ENCODE measurements at regions not wholly inside any gene's neighbourhood (a gene's known extent, or its start where the extent isn't known, plus 50 kb on each side); places are given as distances from the start of the nearest gene placed in this dataset.

DNA sequence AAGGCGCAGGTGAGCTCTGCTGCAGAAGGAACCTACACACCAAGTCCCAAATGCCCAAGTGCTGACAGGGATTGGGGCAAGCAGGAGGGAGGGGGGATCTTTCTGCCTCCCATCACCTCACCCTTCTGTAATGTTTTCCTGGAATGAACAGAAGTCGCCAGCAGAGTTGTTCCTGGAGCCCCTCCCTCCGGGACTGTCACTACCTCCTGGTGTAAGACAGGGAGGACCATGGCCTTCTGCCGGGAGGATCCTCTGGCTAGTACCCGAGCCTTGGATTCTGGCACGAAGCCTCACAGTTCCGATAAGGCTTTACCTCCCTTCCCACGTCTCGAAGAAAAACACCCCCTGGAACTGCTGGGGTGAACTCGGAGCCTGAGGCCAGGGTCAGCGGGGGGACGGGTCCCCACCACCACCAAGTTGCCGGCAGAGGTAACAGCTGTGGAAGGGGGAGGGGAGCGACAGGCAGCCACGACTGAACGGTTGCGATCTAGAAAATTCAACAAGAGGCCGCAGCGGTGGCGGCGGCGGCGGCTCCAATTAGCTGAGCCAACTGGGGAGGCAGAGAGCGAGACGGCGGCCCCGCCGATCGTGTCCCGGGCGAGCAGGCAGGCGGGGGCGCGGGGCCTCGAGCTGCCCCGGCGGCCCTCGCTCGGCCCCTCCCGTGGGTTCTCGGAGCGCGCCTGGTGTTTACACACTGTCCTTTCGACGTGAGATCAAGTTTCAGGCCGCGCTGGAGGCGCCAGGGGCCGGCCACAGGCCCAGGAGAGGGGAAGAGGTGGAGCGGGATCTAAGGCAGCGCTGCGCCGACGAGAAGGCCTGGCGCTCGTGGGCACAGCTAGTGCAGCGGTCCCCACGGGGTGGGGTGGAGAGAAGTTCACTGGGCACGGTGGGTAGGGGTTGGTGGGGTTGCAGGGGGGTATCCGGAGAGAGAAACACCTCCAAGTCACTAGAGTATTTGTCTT lies 53.7 kb upstream of the BCOR start:
- intact Hi-C loops (cut with DNase I), result loop anchor here (2.0 to 10.0 kb wide), 4 partner anchors 43 to 334 kb away; no protein-coding TSS in a partner anchor
- DNase-seq (ENCODE audit: low spot score), result no peak

DNA sequence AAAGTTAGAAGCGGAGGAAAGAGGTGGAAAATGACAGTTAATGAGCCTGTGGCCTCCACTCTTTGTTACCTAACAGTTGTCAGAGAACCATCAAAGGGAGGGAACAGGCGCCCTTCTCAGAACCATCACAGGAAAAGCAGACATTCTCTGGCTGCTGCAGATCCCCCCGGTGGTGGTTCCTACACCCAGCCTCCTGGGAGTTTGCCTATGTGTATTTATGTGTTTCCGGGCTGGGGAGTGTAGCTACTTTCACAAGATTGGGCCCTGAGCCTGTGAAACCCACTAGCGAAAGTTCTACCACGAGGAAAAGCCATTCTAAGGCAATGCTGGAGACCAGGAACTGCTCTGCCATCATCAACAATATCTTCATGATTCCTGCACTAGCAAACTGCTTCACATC lies 52.7 kb upstream of the BCOR start:
- intact Hi-C loops (cut with DNase I), result loop anchor here (2.0 to 10.0 kb wide), 4 partner anchors 42 to 333 kb away; no protein-coding TSS in a partner anchor
- DNase-seq (ENCODE audit: low spot score), result no peak

DNA sequence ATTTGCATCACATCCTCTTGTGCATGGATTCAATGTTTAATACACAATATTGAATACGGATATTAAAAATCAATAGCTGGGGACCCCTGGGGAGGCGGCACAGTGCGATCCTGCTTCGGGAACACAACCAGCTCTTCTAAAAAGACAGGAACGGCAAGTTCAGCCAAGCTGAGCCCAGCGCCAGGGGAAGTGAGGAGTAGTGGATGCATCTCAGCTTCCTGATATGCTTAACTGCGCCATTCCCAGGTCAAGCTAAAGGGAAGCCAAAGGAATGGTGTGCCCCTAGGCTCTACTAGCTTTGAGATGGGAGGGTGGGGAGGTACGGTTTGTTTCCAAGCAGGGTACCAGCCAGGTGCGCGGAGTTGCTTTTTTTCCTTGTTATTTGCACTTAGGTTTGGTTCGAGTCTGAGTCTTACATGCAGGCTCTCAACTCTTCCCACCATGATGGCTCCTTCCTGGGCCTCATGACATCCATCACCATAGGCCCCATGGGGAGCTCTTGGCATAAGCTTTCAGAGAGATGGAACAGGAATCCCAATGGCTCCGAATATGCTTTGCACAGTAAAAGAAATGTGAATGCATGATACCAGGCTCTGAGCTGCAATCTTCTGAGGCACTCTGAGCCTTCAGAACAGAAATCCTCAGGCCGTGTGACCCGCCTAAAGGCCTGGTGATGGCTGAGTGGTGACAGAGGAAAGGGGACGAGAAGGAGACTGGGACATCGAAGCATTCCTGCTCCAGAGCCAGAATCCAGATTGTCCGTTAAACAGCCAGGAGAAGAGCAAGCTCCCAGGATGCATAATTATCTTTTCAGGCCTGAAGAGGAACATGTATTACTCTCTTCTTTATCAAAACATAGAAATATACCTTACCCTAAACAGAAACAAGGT lies 51.8 kb upstream of the BCOR start:
- no peak for DNase-seq (ENCODE audit: low spot score)
- intact Hi-C loops (cut with DNase I), result loop anchor here (2.0 to 10.0 kb wide), 4 partner anchors 41 to 332 kb away; no protein-coding TSS in a partner anchor

DNA sequence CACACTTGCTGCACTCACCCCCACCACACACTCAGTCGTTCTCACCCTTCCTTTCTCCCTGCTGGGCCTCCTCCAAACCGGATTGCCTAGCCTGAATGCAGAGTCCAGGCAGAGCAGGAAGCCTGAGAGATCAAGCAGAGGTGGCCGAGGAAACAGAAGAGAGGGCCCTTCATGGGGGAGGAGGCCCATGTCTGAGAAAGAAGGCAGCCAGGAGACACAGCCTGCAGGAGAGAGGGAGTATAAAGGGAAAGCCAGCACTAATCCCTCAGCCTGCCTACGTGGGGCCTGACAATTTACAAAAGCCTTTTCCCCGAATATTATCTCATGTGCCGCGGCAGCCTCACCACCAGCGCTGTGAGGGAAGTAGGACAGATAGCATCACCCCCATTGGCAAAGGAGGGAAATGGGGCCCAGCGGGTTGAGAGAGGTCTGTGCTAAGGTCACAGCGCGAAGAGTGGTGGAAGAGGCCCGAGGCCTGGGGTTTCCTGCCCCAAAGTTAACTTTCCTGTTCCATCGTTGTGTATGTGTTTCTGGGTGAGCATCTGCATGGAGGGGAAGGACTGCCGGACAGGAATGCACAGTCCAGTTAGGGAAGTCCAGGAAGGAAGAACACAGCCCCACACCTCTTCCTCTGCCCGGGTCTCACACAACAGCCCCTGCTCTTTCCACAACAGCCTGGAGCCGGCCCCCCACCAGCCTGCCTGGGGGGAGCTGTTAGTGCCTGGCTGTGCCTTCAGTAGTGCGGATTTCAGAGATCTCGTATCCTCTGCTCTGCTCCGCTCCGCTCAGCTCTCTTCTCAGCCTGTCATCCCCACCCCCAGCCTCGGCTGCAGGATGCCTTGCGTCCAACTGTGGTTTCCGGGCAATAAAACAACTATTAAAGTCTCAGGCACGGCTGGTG lies 50.9 kb upstream of the BCOR start:
- DNase-seq (ENCODE audit: low spot score), result no peak
- intact Hi-C loops (cut with DNase I), result no loop called here

DNA sequence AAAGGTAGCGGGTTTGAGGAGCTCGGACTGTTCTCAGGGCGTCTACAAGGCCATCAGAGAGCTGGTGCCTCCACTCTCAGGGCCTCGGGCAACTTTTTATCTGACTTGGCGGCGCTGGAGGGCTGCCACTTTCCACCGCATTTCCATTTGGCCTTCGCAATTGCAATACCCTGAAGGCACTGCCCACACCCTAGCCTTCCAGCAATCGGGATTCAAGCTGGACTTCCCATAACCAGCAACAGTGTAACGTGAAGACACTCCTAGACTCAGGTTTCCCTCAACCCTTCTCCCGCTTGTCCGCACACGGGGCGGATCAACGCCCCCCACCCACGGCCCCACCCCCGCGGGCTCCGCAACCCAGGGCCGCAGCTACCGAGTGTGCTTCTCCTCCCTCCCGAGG lies 50.2 kb upstream of the BCOR start:
- intact Hi-C loops (cut with DNase I), result no loop called here

More for the DNA sequence above, 50.2 kb upstream of the BCOR start:
- DNase-seq (ENCODE audit: low spot score), result no peak

Measured in cardiac septum (tissue), 1 donor.